HG02678 (cell line): ENCODE measurements at regions not wholly inside any gene's neighbourhood (a gene's known extent, or its start where the extent isn't known, plus 50 kb on each side); places are given as distances from the start of the nearest gene placed in this dataset.
"Not testable (repeated sequence)": the region's sequence is repeated elsewhere in the genome, so short reads cannot be mapped to it uniquely, and the experiment has no call there.

Source experiments
- ATAC-seq: cut with Tn5 transposase; IDR thresholded peaks from one replicate; pipeline ENCODE4 v1.9.1; 2021; ENCODE audit warnings: mild to moderate bottlenecking, moderate library complexity; ENCODE audit not compliant: unreplicated experiment

GRCh38 chr11:16542353-16542752 lies 186.0 kb upstream of the SOX6 start:
- ATAC-seq, result no peak

- no peak for ATAC-seq
Observed at GRCh38 chr11:16536513-16536912, 180.2 kb upstream of the SOX6 start.

- no peak for ATAC-seq
Observed at GRCh38 chr11:16528639-16529038, 172.3 kb upstream of the SOX6 start.

GRCh38 chr11:16527525-16528246 lies 171.3 kb upstream of the SOX6 start:
- no peak for ATAC-seq

GRCh38 chr11:16526947-16527346 lies 170.6 kb upstream of the SOX6 start:
- ATAC-seq, result no peak

GRCh38 chr11:16520713-16521112 lies 164.4 kb upstream of the SOX6 start:
- ATAC-seq, result not testable (repeated sequence)

- peak; percentile 77 for ATAC-seq
Observed at GRCh38 chr11:16512899-16513241, 156.5 kb upstream of the SOX6 start.

- no peak for ATAC-seq
Observed at GRCh38 chr11:16512198-16512898, 156.0 kb upstream of the SOX6 start.

- no peak for ATAC-seq
Observed at GRCh38 chr11:16511116-16512114, 155.1 kb upstream of the SOX6 start.

GRCh38 chr11:16505481-16505880 lies 149.1 kb upstream of the SOX6 start:
- ATAC-seq, result no peak

GRCh38 chr11:16503891-16504290 lies 147.5 kb upstream of the SOX6 start:
- not testable (repeated sequence) for ATAC-seq

- no peak for ATAC-seq
Observed at GRCh38 chr11:16494918-16495691, 138.8 kb upstream of the SOX6 start.

- no peak for ATAC-seq
Observed at GRCh38 chr11:16484434-16484833, 128.1 kb upstream of the SOX6 start.

- ATAC-seq, result no peak
Observed at GRCh38 chr11:16474659-16475058, 118.3 kb upstream of the SOX6 start.

- no peak for ATAC-seq
Observed at GRCh38 chr11:16469968-16470367, 113.6 kb upstream of the SOX6 start.

GRCh38 chr11:16468735-16469453 lies 112.5 kb upstream of the SOX6 start:
- ATAC-seq, result no peak

- ATAC-seq, result no peak
Observed at GRCh38 chr11:16460508-16460907, 104.2 kb upstream of the SOX6 start.

GRCh38 chr11:16456366-16456765 lies 100.0 kb upstream of the SOX6 start:
- ATAC-seq, result no peak

- no peak for ATAC-seq
Observed at GRCh38 chr11:16454289-16454863, 98.0 kb upstream of the SOX6 start.
